Dendritic cell treated with granulocyte-macrophage colony-stimulating factor and Interleukin-4, amounts not matched to agents 40 ng/mL and 50 ng/mL, for 4 days (primary cell): ENCODE measurements at regions not wholly inside any gene's neighbourhood (a gene's known extent, or its start where the extent isn't known, plus 50 kb on each side); places are given as distances from the start of the nearest gene placed in this dataset.

Experiments used
- H3K27ac Mint-ChIP-seq: one replicate; pipeline ENCODE4 v1.8.0; 2022; ENCODE audit warnings: mild to moderate bottlenecking, mixed read lengths
- H3K27me3 Mint-ChIP-seq: one replicate; pipeline ENCODE4 v1.8.0; 2022; ENCODE audit warnings: mild to moderate bottlenecking, mixed read lengths
- H3K36me3 Mint-ChIP-seq: one replicate; pipeline ENCODE4 v1.8.0; 2022; ENCODE audit warnings: low read depth, mixed read lengths
- H3K4me1 Mint-ChIP-seq: one replicate; pipeline ENCODE4 v1.8.0; 2022; ENCODE audit warnings: low read depth, mixed read lengths
- H3K4me3 Mint-ChIP-seq: one replicate; pipeline ENCODE4 v1.8.0; 2022; ENCODE audit warnings: mild to moderate bottlenecking, moderate library complexity, mixed read lengths
- H3K9me3 Mint-ChIP-seq: one replicate; pipeline ENCODE4 v1.8.0; 2022; ENCODE audit warnings: mixed read lengths
- intact Hi-C: fragments of 100-400 bp; cut with micrococcal nuclease; formaldehyde crosslinking; loops from one replicate; pipeline ENCODE4 v1.15.0; 2022

DNA sequence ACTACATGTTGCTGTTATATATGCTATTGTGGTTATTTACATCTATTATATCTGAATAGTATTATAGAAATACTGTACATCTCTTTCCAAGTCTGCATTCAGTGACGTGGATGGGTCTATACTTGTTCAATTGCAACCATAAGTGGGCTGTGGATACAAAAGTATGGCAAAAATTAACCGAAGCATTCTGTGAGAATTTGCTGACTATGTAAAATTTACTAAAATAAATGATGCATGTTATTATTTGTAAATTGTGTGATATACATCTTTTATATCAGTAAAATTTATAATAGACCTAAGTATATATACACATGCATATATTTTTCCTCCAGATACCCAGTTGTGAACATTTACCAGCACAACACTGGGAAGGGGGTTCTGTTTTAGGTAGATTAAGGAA, 215.1 kb downstream of the NECTIN3 start:
- intact Hi-C loops, result no loop called here
- Mint-ChIP-seq H3K4me3 (no peak overlapping the region), H3K27ac (no peak overlapping the region), H3K9me3 (peaks cover 8% of the 10 kb centered on the region), H3K27me3 (no peaks in the 10 kb centered on the region), H3K36me3 (no peaks in the 10 kb centered on the region), H3K4me1 (no peaks in the 10 kb centered on the region)

DNA sequence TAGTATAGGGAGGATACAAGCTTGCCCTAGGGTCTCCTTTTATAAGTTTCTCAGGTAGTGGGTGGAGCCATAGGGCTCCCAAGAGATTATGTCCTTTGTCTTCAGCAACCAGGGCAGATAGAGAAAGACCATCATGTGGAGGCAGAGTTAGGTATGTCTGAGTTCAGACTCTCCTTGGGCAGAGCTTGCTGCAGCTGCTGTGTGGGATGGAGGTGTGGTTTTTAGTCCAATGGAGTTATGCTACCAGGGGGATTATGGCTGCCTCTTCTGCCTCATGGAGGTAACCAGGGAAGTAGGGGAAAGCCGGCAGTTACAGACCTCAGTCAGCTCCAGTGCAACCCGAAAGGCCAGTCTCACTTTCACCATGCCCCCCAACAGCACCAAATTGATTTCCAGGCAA, 220.5 kb downstream of the NECTIN3 start:
- Mint-ChIP-seq H3K4me3 (no peak overlapping the region), H3K27ac (no peak overlapping the region), H3K9me3 (no peaks in the 10 kb centered on the region), H3K4me1 (no peaks in the 10 kb centered on the region), H3K36me3 (no peaks in the 10 kb centered on the region), H3K27me3 (no peaks in the 10 kb centered on the region)
- intact Hi-C loops, result no loop called here

DNA sequence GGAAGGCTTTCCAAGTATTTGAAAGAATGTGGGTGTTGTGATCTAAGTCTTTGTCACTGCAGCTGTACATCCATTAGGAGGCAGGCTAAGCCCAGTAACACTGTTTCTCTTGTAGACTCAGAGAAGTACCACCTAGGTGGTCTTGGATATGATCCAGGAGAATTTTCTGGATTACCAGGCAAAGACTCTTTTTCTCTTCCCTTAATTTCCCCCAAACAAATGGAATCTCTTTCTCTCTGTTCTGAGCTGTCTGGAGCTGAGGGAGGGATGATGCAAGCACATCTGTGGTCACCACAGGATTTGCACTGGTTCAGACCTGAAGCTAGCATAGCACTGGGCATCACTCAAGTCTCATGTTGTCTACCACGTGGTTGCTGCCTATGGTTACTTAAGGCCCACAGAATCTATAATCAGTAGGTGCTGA, 227.6 kb downstream of the NECTIN3 start:
- intact Hi-C loops, result no loop called here
- Mint-ChIP-seq H3K9me3 (no peaks in the 10 kb centered on the region), H3K27me3 (no peaks in the 10 kb centered on the region)

DNA sequence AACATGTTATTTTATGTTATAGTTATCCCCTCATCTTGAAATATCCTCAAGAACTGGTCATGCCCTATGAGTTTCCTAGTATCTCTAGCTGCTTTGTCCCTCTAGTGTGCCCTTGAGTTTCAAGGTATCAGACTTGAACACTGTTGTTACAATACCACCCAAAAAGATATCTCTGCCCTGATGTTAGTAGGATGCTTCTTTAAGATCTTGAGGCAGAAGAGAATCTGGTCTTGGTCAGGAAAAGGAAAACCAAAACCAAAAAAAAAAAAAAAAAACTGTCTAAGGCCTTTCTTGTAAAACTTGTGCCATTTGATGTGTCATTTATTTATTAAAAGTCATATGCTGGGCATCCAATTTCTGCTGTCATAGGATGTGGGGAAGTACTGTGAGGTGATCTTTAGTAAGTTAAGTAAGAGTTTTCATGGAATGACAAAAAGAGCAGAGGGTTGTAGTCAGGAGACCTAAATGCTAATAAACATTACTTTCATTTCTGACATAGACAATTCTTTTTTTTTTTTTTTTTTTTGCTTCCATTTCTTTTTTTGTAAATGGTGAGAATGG, 229.7 kb downstream of the NECTIN3 start:
- no peaks in the 10 kb centered on the region for H3K27me3 Mint-ChIP-seq
- no peaks in the 10 kb centered on the region for H3K9me3 Mint-ChIP-seq
- no peak overlapping the region for H3K27ac Mint-ChIP-seq
- H3K4me1 Mint-ChIP-seq, result peaks cover 4% of the 10 kb centered on the region
- no peak overlapping the region for H3K4me3 Mint-ChIP-seq
- no peaks in the 10 kb centered on the region for H3K36me3 Mint-ChIP-seq
- intact Hi-C loops, result no loop called here

More for the DNA sequence above, 227.6 kb downstream of the NECTIN3 start:
- Mint-ChIP-seq H3K4me1 (peaks cover 3% of the 10 kb centered on the region), H3K4me3 (no peak overlapping the region), H3K27ac (no peak overlapping the region), H3K36me3 (no peaks in the 10 kb centered on the region)

DNA sequence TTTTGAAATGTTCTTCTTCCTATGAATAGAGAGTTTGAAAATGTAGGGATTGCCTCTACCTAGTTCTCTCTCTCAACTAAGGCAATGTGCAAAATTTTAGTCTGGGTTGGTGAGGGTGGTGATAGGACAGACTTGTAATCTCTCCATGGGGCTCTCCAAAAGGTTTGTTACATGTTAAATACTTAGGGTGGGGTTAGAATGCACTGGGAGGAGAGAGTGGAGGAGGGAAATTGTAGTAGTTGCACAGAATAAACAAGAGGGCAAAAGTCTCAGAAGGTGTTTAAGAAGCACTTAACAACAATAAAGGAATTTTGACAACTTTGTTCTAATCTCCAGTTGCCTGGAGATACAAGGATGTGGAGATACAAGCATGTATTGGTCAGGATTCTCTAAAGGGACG, 230.4 kb downstream of the NECTIN3 start:
- peaks cover 4% of the 10 kb centered on the region for H3K4me1 Mint-ChIP-seq
- H3K9me3 Mint-ChIP-seq, result no peaks in the 10 kb centered on the region
- intact Hi-C loops, result no loop called here
- no peak overlapping the region for H3K4me3 Mint-ChIP-seq
- H3K27me3 Mint-ChIP-seq, result no peaks in the 10 kb centered on the region
- H3K36me3 Mint-ChIP-seq, result no peaks in the 10 kb centered on the region
- no peak overlapping the region for H3K27ac Mint-ChIP-seq

DNA sequence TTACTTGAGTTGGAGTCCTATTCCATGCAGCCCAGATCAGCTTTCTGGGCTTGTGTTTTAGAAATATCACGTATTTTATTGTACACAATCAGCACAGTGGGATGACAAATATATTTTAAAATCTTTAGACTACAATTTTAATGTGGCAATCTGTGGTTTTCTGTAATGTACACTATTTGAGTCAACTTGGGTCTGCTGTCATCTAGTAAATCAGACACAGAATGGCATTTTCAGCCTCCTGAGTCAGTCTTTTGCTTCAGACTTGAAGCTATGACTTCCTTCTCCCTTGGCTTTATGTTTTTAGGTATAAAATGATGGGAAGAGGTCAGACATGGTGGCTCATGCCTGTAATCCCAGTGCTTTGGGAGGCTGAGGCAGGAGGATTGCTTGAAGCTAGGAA, 232.1 kb downstream of the NECTIN3 start:
- no peak overlapping the region for H3K4me3 Mint-ChIP-seq
- intact Hi-C loops, result no loop called here
- no peaks in the 10 kb centered on the region for H3K27me3 Mint-ChIP-seq
- no peaks in the 10 kb centered on the region for H3K9me3 Mint-ChIP-seq
- peaks cover 4% of the 10 kb centered on the region for H3K4me1 Mint-ChIP-seq
- no peaks in the 10 kb centered on the region for H3K36me3 Mint-ChIP-seq
- no peak overlapping the region for H3K27ac Mint-ChIP-seq

DNA sequence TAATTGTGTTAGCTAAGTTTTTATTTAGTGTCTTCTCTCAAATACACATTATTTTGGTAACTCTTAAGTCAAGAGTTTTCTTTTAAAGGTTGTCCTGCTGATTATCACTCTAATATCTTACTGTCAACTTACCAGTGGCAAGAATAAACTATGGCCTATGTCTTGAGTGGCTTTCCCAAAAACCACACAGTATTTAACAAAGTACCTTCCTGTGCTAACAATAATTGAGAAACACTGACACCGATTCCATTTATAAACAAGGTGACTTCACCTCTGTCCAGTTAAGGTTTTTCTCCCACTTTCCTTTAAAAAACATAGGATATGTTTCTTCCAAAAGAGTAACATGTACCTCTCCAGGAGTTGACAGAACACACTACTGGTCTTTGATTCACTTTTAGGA, 234.3 kb upstream of the CD96 start:
- Mint-ChIP-seq H3K4me1 (peaks cover 18% of the 10 kb centered on the region), H3K27me3 (no peaks in the 10 kb centered on the region), H3K4me3 (no peak overlapping the region), H3K27ac (no peak overlapping the region), H3K9me3 (no peaks in the 10 kb centered on the region), H3K36me3 (no peaks in the 10 kb centered on the region)
- intact Hi-C loops, result no loop called here

DNA sequence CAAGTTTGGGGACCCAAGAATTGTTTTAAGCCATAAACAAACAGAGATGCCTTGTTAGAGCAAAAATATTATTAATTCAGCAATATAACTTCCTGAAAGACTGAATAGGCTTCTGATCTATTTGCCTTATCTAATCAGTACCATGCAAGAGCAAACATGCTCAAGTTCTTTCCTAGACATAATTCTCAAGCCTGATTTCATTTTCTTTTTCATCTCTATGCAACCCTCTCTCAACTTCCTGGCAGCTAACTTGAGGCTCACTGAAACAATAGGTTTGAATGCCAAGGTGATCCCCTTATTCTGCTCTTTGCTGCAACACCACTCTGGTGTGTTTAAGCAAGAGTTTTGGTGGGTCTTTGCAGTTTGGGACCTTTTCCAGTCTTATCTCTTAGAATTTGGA, 230.9 kb upstream of the CD96 start:
- Mint-ChIP-seq H3K4me3 (no peak overlapping the region), H3K4me1 (peaks cover 13% of the 10 kb centered on the region), H3K9me3 (no peaks in the 10 kb centered on the region), H3K36me3 (no peaks in the 10 kb centered on the region), H3K27me3 (no peaks in the 10 kb centered on the region), H3K27ac (no peak overlapping the region)
- intact Hi-C loops, result no loop called here

DNA sequence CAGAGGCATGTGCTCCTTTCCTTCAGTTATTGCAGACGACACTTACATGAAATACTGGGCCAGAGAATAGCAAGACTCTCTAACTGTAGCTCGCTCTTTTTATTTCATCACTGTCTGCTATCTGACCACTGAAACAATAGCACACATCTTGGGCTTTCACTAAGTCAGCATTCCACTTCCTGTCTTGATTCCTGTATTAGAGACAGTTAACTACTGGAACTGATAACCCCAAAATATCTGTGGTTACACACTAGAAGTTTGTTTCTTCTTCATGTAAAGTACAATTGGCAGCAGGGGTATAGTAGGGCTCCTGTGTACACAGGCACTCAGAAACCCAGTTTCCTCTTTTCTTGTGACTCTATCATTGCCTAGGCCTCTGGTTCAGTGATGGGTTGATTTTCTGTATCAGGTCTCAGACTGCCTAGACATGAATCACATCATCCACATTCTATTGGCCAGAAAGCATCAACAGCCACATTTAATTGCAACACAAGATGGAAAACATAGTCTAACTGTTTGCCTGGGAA, 230.2 kb upstream of the CD96 start:
- Mint-ChIP-seq H3K36me3 (no peaks in the 10 kb centered on the region), H3K27me3 (no peaks in the 10 kb centered on the region), H3K4me1 (peaks cover 13% of the 10 kb centered on the region), H3K9me3 (no peaks in the 10 kb centered on the region), H3K27ac (no peak overlapping the region), H3K4me3 (no peak overlapping the region)
- intact Hi-C loops, result no loop called here

DNA sequence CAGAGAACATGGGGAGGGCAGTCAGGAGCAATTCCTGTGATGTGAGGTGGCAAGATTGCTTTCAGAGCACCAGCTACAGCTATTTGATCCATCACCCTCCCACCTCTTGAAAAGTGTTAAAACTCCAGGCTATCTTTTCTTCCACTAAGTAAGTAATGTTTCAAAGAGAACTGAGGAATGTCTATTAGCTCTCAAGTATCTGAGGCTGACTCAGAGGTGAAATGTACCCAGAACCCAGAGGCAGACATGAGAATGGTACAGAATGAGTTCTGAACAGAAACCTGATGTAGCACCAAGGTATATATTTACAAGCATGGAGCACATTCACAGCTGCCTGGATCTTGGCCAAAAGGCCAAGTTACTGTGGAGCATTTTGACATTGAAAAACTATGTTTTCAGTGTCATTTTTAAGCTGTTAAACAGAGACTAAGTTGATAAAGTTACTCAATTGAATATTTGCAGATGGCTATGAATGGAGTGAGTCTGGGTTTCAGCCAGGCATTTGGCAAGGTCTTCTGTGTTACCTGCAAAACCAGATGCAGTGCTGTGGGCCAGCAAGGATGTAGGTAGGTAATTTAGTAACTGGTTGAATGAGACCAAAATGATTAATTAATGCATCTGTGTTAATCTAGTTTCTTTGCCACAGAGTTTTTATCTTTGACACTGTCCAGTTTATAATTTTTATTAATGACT, 227.7 kb upstream of the CD96 start:
- peaks cover 13% of the 10 kb centered on the region for H3K4me1 Mint-ChIP-seq
- no peaks in the 10 kb centered on the region for H3K36me3 Mint-ChIP-seq

DNA sequence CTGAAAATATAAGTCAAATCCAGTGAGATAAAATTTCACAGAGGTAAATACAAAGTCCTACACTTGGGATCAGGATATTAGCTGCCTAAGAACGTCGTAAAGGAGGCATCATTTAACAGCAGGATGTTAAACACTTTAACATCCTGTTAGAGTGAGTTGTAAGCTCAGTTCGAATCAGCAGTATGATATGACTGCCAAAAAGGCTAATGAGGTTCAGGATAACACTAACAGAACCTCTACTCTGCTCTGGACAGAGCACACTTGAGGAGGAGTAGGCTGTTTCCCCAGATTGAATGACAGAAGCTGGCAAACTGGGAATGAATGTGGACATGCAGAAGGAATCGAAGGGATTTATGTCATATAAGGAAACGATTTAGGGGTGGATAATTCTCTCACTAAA, 227.1 kb upstream of the CD96 start:
- intact Hi-C loops, result no loop called here
- Mint-ChIP-seq H3K4me3 (no peak overlapping the region), H3K27me3 (no peaks in the 10 kb centered on the region), H3K9me3 (peaks cover 6% of the 10 kb centered on the region), H3K36me3 (no peaks in the 10 kb centered on the region), H3K4me1 (peaks cover 13% of the 10 kb centered on the region), H3K27ac (no peak overlapping the region)

More for the DNA sequence above, 227.7 kb upstream of the CD96 start:
- Mint-ChIP-seq H3K4me3 (no peak overlapping the region), H3K27me3 (no peaks in the 10 kb centered on the region), H3K9me3 (peaks cover 6% of the 10 kb centered on the region), H3K27ac (no peak overlapping the region)
- intact Hi-C loops, result no loop called here

DNA sequence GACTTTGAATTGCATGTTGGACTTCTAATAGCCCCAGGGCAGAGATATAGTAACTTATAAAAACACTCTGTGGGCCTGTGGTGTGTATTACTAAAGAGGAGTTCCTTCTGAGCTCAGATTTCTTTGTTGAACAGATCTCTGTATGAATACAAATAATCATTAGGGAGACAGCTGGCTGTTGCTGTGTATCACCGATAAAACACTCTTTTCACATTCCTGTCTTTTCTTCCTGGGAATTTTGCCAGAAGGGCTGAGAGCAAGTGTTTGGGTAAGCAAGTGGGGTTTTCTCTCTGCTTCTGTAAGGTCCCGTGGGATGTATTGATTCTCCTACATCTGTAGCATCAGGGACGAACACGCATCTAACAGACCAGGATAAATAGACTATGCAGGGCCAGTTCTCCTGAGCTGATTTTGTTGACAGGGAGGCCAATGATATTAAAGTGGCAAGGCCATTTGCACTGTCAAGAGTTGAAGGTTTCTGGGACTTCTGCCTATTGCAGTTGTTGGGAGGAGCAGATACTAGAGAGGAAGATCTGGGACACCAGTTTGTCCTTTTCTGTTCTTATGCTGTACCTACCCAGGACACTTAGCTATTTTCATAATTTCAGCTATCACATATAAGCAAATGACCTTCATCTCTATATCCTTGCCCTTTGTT, 225.9 kb upstream of the CD96 start:
- intact Hi-C loops, result no loop called here
- H3K4me1 Mint-ChIP-seq, result peaks cover 11% of the 10 kb centered on the region
- H3K9me3 Mint-ChIP-seq, result peaks cover 6% of the 10 kb centered on the region
- H3K36me3 Mint-ChIP-seq, result no peaks in the 10 kb centered on the region
- H3K4me3 Mint-ChIP-seq, result no peak overlapping the region
- no peaks in the 10 kb centered on the region for H3K27me3 Mint-ChIP-seq
- no peak overlapping the region for H3K27ac Mint-ChIP-seq

DNA sequence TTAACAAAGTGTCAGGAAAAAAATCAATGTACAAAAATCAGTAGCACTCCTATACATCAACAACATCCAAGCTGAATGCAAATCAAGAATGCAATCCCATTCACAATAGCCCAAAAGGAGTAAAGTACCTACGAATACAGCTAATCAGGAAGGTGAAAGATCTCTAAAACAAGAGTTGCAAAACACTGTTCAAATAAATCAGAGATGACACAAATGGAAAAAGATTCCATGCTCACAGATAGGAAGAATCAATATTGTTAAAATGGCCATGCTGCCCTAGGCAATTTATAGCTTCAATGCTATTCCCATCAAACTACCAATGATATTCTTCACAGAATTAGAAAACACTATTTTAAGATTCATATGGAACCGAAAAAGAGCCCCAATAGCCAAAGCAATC, 223.7 kb upstream of the CD96 start:
- Mint-ChIP-seq H3K27ac (no peak overlapping the region), H3K4me3 (no peak overlapping the region), H3K27me3 (no peaks in the 10 kb centered on the region), H3K4me1 (no peaks in the 10 kb centered on the region), H3K36me3 (no peaks in the 10 kb centered on the region), H3K9me3 (peaks cover 6% of the 10 kb centered on the region)
- intact Hi-C loops, result no loop called here

DNA sequence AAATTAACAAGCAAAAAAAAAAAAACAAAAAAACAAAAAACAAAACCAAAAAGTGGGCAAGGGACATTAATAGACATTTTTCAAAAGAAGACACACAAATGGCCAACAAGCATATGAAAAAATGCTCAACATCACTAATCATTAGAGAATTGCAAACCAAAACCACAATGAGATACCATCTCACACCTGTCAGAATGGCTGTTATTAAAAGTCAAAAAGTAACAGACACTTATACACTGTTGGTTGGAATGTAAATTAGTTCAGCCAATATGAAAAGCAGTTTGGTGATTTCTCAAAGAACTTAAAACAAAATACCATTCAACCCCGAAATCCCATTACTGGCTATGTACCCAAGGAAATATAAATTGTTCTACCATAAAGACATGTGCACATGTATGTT, 222.4 kb upstream of the CD96 start:
- Mint-ChIP-seq H3K9me3 (peaks cover 6% of the 10 kb centered on the region), H3K4me1 (no peaks in the 10 kb centered on the region), H3K27me3 (no peaks in the 10 kb centered on the region), H3K27ac (no peak overlapping the region), H3K36me3 (no peaks in the 10 kb centered on the region), H3K4me3 (no peak overlapping the region)
- intact Hi-C loops, result no loop called here
